ENCODE measurements at regions not wholly inside any gene's neighbourhood (a gene's known extent, or its start where the extent isn't known, plus 50 kb on each side); places are given as distances from the start of the nearest gene placed in this dataset.

- Histone ChIP-seq H3K4me3 (ENCODE audit: low read depth in 1 of 3, low read length in 3 of 3) (no peak overlapping the region), H3K27ac (ENCODE audit: low read depth in 1 of 2, low read length in 2 of 2) (no peak overlapping the region), H3K36me3 (ENCODE audit: control insufficient read depth in 4 of 4, insufficient read depth in 3 of 4, low read depth in 1 of 4, low read length in 3 of 4) (no peaks in the 10 kb centered on the region), H3K27me3 (ENCODE audit: control insufficient read depth in 4 of 4, insufficient read depth in 4 of 4, low read length in 3 of 4) (no peaks in the 10 kb centered on the region), H3K9me3 (ENCODE audit: control insufficient read depth in 4 of 4, low read length in 3 of 4) (no peaks in the 10 kb centered on the region), H3K4me1 (ENCODE audit: control insufficient read depth in 4 of 4, insufficient read depth in 4 of 4, low read length in 3 of 4) (no peaks in the 10 kb centered on the region), H3K9ac (ENCODE audit: low read depth in 1 of 2, low read length in 2 of 2) (no peak overlapping the region)
- DNase-seq (ENCODE audit: low spot score) = no peak
- WGBS = 84% methylated on average over 1 of the region's 1 CpG
- TF ChIP-seq REST (IDR thresholded peaks at IDR 0.05) (no peak), SP1 (IDR thresholded peaks at IDR 0.05) (no peak), ZBTB33 (IDR thresholded peaks at IDR 0.05) (no peak)
These were observed 389.9 kb downstream of the RPS29 start for GRCh38 chr14:49196327-49196726.

GRCh38 chr14:49194067-49194466, 392.1 kb downstream of the RPS29 start:
- Histone ChIP-seq H3K27ac (ENCODE audit: low read depth in 1 of 2, low read length in 2 of 2) (no peak overlapping the region), H3K36me3 (ENCODE audit: control insufficient read depth in 4 of 4, insufficient read depth in 3 of 4, low read depth in 1 of 4, low read length in 3 of 4) (no peaks in the 10 kb centered on the region), H3K27me3 (ENCODE audit: control insufficient read depth in 4 of 4, insufficient read depth in 4 of 4, low read length in 3 of 4) (no peaks in the 10 kb centered on the region), H3K9ac (ENCODE audit: low read depth in 1 of 2, low read length in 2 of 2) (no peak overlapping the region), H3K4me3 (ENCODE audit: low read depth in 1 of 3, low read length in 3 of 3) (no peak overlapping the region), H3K9me3 (ENCODE audit: control insufficient read depth in 4 of 4, low read length in 3 of 4) (no peaks in the 10 kb centered on the region), H3K4me1 (ENCODE audit: control insufficient read depth in 4 of 4, insufficient read depth in 4 of 4, low read length in 3 of 4) (no peaks in the 10 kb centered on the region)
- WGBS = 55% methylated on average over 2 of the region's 2 CpGs
- TF ChIP-seq HNF4G (IDR thresholded peaks at IDR 0.05) (no peak), REST (IDR thresholded peaks at IDR 0.05) (no peak), ZBTB33 (IDR thresholded peaks at IDR 0.05) (no peak), TAF1 (conservative IDR thresholded peaks at IDR 0.05) (no peak), RAD21 (IDR thresholded peaks at IDR 0.05) (no peak), RXRA (IDR thresholded peaks at IDR 0.05) (no peak), SP1 (IDR thresholded peaks at IDR 0.05) (no peak), ATF3 (IDR thresholded peaks at IDR 0.05) (no peak), NR2F2 (IDR thresholded peaks at IDR 0.05) (no peak)
- DNase-seq (ENCODE audit: low spot score) = no peak
